Osteocyte (in vitro differentiated cells): ENCODE measurements at regions not wholly inside any gene's neighbourhood (a gene's known extent, or its start where the extent isn't known, plus 50 kb on each side); places are given as distances from the start of the nearest gene placed in this dataset.

Experiments used
- DNase-seq: peaks from one replicate; pipeline ENCODE4 v3.0.0; 2021; ENCODE audit warnings: mixed read lengths; ENCODE audit not compliant: unreplicated experiment; ENCODE audit errors: extremely low spot score
- H3K27ac Mint-ChIP-seq: one replicate; pipeline ENCODE4 v1.8.0; 2021; ENCODE audit warnings: mild to moderate bottlenecking, mixed read lengths; ENCODE audit not compliant: unreplicated experiment
- H3K27me3 Mint-ChIP-seq: one replicate; pipeline ENCODE4 v1.8.0; 2021; ENCODE audit warnings: mixed read lengths; ENCODE audit not compliant: unreplicated experiment
- H3K36me3 Mint-ChIP-seq: one replicate; pipeline ENCODE4 v1.8.0; 2021; ENCODE audit warnings: mixed read lengths; ENCODE audit not compliant: unreplicated experiment
- H3K4me1 Mint-ChIP-seq: one replicate; pipeline ENCODE4 v1.8.0; 2021; ENCODE audit warnings: mixed read lengths; ENCODE audit not compliant: unreplicated experiment
- H3K4me3 Mint-ChIP-seq: one replicate; pipeline ENCODE4 v1.8.0; 2021; ENCODE audit warnings: mild to moderate bottlenecking, moderate library complexity, mixed read lengths; ENCODE audit not compliant: unreplicated experiment
- H3K9me3 Mint-ChIP-seq: one replicate; pipeline ENCODE4 v1.8.0; 2021; ENCODE audit warnings: mixed read lengths; ENCODE audit not compliant: unreplicated experiment
- CTCF ChIP-seq: fragments of 200-600 bp; sonication (generic); IDR thresholded peaks from 2 replicates; pipeline ENCODE4 v1.5.0; 2021; ENCODE audit warnings: antibody characterized with exemption, mild to moderate bottlenecking, moderate library complexity

DNA sequence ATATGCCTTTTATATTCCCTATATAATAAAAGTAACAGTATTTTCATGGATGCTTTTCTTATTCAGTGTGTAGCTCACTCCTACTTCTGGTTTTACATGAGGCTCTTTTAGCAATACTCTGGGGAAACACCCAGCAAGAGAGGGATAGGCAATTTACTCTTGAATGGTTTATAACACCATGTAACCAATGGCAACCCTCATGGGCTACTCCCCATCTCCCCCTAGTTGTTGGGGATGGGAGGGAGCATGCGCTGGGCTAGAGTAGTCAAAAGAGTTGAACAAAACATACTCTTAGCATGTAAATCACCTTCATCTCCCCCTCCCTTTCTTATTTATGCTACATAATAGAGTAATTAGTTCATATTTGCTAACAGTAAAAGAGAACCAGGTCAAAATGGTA lies 140.1 kb upstream of the LRFN2 start:
- no peak for DNase-seq
- no peaks in the 10 kb centered on the region for H3K27me3 Mint-ChIP-seq
- TF ChIP-seq CTCF: no peak
- no peaks in the 10 kb centered on the region for H3K36me3 Mint-ChIP-seq
- H3K4me3 Mint-ChIP-seq: no peak overlapping the region
- H3K27ac Mint-ChIP-seq: no peak overlapping the region
- H3K9me3 Mint-ChIP-seq: no peaks in the 10 kb centered on the region
- H3K4me1 Mint-ChIP-seq: peaks cover 16% of the 10 kb centered on the region

GRCh38 chr6:40726853-40727252 lies 139.7 kb upstream of the LRFN2 start:
- Mint-ChIP-seq H3K4me3 (no peak overlapping the region), H3K4me1 (peaks cover 16% of the 10 kb centered on the region), H3K27me3 (no peaks in the 10 kb centered on the region), H3K9me3 (no peaks in the 10 kb centered on the region), H3K27ac (no peak overlapping the region), H3K36me3 (no peaks in the 10 kb centered on the region)
- no peak for DNase-seq
- TF ChIP-seq CTCF: no peak

- no peaks in the 10 kb centered on the region for H3K36me3 Mint-ChIP-seq
- no peaks in the 10 kb centered on the region for H3K27me3 Mint-ChIP-seq
- TF ChIP-seq CTCF: no peak
- no peak overlapping the region for H3K27ac Mint-ChIP-seq
- H3K9me3 Mint-ChIP-seq: no peaks in the 10 kb centered on the region
- no peak for DNase-seq
- H3K4me3 Mint-ChIP-seq: no peak overlapping the region
- H3K4me1 Mint-ChIP-seq: peaks cover 21% of the 10 kb centered on the region
Observed at GRCh38 chr6:40725390-40725789, 138.2 kb upstream of the LRFN2 start.

GRCh38 chr6:40724886-40725285 lies 137.7 kb upstream of the LRFN2 start:
- no peaks in the 10 kb centered on the region for H3K36me3 Mint-ChIP-seq
- H3K9me3 Mint-ChIP-seq: no peaks in the 10 kb centered on the region
- no peaks in the 10 kb centered on the region for H3K27me3 Mint-ChIP-seq
- H3K4me1 Mint-ChIP-seq: peaks cover 24% of the 10 kb centered on the region
- no peak for TF ChIP-seq CTCF
- DNase-seq: no peak
- H3K27ac Mint-ChIP-seq: no peak overlapping the region
- H3K4me3 Mint-ChIP-seq: no peak overlapping the region

GRCh38 chr6:40723967-40724366 lies 136.8 kb upstream of the LRFN2 start:
- H3K4me1 Mint-ChIP-seq: peaks cover 32% of the 10 kb centered on the region
- no peaks in the 10 kb centered on the region for H3K27me3 Mint-ChIP-seq
- no peak for TF ChIP-seq CTCF
- H3K9me3 Mint-ChIP-seq: no peaks in the 10 kb centered on the region
- no peaks in the 10 kb centered on the region for H3K36me3 Mint-ChIP-seq
- no peak for DNase-seq
- no peak overlapping the region for H3K4me3 Mint-ChIP-seq
- no peak overlapping the region for H3K27ac Mint-ChIP-seq
